ENCODE measurements at regions not wholly inside any gene's neighbourhood (a gene's known extent, or its start where the extent isn't known, plus 50 kb on each side); places are given as distances from the start of the nearest gene placed in this dataset.
"Not testable (repeated sequence)": the region's sequence is repeated elsewhere in the genome, so short reads cannot be mapped to it uniquely, and the experiment has no call there.

DNA sequence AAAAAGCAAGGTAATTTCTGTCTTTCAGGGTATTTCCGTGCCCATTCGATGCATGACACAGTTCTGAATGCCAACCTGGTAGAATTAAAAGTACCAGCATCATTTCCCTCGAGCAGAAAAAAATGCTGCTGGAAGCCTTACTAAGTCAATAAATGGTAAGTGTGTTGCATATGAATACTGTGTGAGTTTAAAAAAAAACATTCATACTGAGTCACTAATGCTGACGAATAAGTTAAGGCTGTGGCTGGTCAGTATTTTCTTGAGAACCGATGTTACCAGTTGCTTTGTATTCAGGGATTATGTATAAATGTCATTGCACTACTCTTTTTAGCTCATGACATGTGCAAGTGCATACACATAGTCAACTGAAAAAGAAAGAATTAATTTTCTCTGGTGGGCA, 710.2 kb downstream of the TRHDE start:
- no peaks in the 10 kb centered on the region for H3K36me3 ChIP-seq
- H3K4me3 ChIP-seq, result no peak overlapping the region
- no peaks in the 10 kb centered on the region for H3K4me1 ChIP-seq
- TF ChIP-seq POLR2A (IDR thresholded peaks at IDR 0.05) (no peak), EP300 (IDR thresholded peaks at IDR 0.05) (no peak)
- TF ChIP-seq, protein P1, sequence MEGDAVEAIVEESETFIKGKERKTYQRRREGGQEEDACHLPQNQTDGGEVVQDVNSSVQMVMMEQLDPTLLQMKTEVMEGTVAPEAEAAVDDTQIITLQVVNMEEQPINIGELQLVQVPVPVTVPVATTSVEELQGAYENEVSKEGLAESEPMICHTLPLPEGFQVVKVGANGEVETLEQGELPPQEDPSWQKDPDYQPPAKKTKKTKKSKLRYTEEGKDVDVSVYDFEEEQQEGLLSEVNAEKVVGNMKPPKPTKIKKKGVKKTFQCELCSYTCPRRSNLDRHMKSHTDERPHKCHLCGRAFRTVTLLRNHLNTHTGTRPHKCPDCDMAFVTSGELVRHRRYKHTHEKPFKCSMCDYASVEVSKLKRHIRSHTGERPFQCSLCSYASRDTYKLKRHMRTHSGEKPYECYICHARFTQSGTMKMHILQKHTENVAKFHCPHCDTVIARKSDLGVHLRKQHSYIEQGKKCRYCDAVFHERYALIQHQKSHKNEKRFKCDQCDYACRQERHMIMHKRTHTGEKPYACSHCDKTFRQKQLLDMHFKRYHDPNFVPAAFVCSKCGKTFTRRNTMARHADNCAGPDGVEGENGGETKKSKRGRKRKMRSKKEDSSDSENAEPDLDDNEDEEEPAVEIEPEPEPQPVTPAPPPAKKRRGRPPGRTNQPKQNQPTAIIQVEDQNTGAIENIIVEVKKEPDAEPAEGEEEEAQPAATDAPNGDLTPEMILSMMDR (IDR thresholded peaks at IDR 0.05), result no peak
- WGBS, 2 donors, result 83 to 88% methylated on average over 5 of the region's 5 CpGs
- DNase-seq (ENCODE audit: low spot score in 2 of 2), result no peak
- no peak overlapping the region for H3K27ac ChIP-seq
- no peaks in the 10 kb centered on the region for H3K27me3 ChIP-seq
- H3K9me3 ChIP-seq, result no peaks in the 10 kb centered on the region

DNA sequence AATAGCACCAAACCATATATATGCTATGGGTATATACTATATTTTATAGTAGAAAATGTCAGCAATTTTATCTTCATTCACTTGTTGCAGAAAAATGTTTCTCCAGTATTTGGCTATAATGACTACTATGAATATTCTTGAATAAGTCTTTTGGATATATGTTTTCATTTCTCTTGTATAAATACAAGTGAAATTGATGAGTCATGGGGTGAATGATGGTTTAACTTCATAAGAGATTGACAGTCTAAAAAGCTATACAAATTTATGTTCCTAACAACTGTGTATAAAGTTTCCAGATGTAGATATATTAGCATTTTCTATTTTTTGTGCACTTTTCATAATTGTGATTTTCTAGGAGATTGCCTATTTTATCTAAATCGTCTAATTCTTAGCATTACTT, 714.8 kb downstream of the TRHDE start:
- Histone ChIP-seq H3K36me3 (no peaks in the 10 kb centered on the region), H3K27ac (no peak overlapping the region), H3K4me1 (no peaks in the 10 kb centered on the region), H3K9me3 (no peaks in the 10 kb centered on the region), H3K4me3 (no peak overlapping the region), H3K27me3 (no peaks in the 10 kb centered on the region)
- no peak for DNase-seq (ENCODE audit: low spot score in 2 of 2)
- TF ChIP-seq POLR2A (IDR thresholded peaks at IDR 0.05), result no peak
- TF ChIP-seq EP300 (IDR thresholded peaks at IDR 0.05), result no peak
- TF ChIP-seq, protein P1 (IDR thresholded peaks at IDR 0.05), result no peak
- WGBS, 2 donors, result 66 to 85% methylated on average over 1 of the region's 1 CpG

DNA sequence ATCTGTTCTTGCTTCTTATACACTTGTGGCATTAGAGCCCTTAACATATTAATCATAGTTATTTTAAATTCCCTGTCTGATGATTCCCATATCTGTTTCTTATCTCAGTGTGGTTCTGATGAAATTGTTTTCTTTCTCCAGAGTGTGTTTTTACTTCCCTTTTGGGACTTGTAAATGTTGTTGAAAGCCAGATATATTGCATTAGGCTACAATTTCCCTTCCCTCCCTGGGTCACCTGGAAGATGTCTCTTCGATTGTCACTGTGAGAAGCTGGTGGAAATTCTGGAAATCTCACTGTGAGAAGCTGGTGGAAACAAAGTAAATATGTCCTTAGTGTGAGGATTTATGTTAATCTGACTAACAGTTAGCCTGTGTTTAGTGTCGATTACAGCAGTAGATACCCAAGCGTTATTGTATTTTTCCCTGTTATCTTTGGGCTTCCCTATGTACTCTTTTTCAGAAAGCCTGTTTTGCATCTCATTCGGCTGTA, 717.3 kb downstream of the TRHDE start:
- WGBS, 2 donors, result 48 to 61% methylated on average over 4 of the region's 4 CpGs
- H3K4me3 ChIP-seq, result no peak overlapping the region
- DNase-seq (ENCODE audit: low spot score in 2 of 2), result no peak
- TF ChIP-seq POLR2A (IDR thresholded peaks at IDR 0.05) (no peak), EP300 (IDR thresholded peaks at IDR 0.05) (no peak)
- TF ChIP-seq, protein P1 (IDR thresholded peaks at IDR 0.05), result no peak
- no peaks in the 10 kb centered on the region for H3K9me3 ChIP-seq
- no peaks in the 10 kb centered on the region for H3K27me3 ChIP-seq
- H3K27ac ChIP-seq, result no peak overlapping the region
- H3K4me1 ChIP-seq, result no peaks in the 10 kb centered on the region
- no peaks in the 10 kb centered on the region for H3K36me3 ChIP-seq

DNA sequence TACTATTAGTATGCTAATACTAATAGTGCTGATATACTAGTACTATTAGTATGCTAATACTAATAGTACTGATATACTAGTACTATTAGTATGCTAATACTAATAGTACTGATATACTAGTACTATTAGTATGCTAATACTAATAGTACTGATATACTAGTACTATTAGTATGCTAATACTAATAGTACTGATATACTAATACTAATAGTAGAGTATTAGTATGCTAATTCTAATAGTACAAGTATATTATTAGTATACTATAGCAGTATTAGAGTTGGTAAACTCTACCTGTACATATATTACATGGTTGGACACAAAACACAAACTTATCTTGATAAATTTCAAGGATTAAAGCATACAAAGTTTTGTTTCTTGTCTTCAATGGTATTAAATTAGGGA, 722.9 kb downstream of the TRHDE start:
- H3K4me3 ChIP-seq; DNase-seq (ENCODE audit: low spot score in 2 of 2); H3K27ac ChIP-seq; H3K4me1 ChIP-seq; H3K36me3 ChIP-seq; H3K27me3 ChIP-seq; H3K9me3 ChIP-seq: not testable (repeated sequence)

DNA sequence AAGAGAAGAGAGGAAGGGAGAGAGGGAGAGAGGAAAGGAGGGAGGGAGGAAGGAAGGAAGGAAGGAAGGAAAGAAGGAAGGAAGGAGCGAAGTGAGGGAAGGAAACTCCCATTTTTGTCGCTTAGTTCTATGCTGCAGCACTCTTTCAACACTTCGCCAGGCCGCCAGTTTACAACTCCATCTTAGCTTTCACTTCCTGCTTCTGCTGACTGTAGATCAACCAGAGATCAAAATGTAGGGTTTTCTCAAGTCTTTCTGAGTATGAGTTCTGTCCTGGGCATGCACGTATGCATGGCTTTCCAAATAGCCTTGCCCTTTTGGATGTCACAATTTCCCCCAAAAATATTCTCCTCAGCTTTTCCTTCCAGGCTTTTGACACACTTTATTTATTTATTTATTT, 723.4 kb downstream of the TRHDE start:
- 90 to 95% methylated on average over 5 of the region's 5 CpGs for WGBS, 2 donors

DNA sequence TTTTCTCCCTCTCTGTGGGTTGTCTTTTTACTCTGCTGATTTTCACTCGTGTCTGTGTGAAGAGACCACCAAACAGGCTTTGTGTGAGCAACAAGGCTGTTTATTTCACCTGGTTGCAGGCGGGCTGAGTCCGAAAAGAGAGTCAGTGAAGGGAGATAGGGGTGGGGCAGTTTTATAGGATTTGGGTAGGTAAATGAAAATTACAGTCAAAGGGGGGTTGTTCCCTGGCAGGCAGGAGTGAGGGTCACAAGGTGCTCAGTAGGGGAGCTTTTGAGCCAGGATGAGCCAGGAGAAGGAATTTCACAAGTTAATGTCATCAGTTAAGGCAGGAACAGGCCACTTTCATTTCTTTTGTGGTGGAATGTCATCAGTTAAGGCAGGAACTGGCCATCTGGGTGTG, 729.6 kb downstream of the TRHDE start:
- H3K36me3 ChIP-seq; H3K9me3 ChIP-seq; H3K4me3 ChIP-seq; H3K27me3 ChIP-seq; DNase-seq (ENCODE audit: low spot score in 2 of 2); H3K4me1 ChIP-seq; H3K27ac ChIP-seq: not testable (repeated sequence)
- 65 to 69% methylated on average over 3 of the region's 3 CpGs for WGBS, 2 donors

More for the DNA sequence above, 723.4 kb downstream of the TRHDE start:
- no peaks in the 10 kb centered on the region for H3K27me3 ChIP-seq
- H3K4me1 ChIP-seq, result no peaks in the 10 kb centered on the region
- no peaks in the 10 kb centered on the region for H3K36me3 ChIP-seq
- H3K9me3 ChIP-seq, result no peaks in the 10 kb centered on the region
- H3K4me3 ChIP-seq, result no peak overlapping the region
- TF ChIP-seq POLR2A (IDR thresholded peaks at IDR 0.05) (no peak), EP300 (IDR thresholded peaks at IDR 0.05) (no peak)
- TF ChIP-seq, protein P1 (IDR thresholded peaks at IDR 0.05), result no peak
- no peak for DNase-seq (ENCODE audit: low spot score in 2 of 2)
- H3K27ac ChIP-seq, result no peak overlapping the region

DNA sequence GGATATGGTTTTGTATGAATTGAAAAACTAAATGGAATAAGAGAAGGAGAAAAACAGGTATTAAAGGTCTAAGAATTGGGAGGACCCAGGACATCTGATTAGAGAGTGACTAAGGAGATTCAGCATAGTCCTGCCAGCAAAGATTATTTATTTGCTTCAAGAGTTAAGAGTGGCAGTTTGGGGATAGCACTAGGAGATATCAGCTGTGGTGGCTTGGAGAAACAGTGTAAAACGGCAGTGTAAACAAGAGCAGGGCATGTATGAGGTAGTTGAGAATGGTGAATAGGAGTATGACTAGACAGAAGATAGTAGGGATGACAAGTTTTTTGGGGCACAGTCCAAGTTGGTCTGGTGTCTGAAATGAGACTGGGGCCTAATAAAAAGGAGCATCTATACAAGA, 730.3 kb downstream of the TRHDE start:
- 87 to 92% methylated on average over 1 of the region's 1 CpG for WGBS, 2 donors
- H3K27me3 ChIP-seq, result not testable (repeated sequence)

DNA sequence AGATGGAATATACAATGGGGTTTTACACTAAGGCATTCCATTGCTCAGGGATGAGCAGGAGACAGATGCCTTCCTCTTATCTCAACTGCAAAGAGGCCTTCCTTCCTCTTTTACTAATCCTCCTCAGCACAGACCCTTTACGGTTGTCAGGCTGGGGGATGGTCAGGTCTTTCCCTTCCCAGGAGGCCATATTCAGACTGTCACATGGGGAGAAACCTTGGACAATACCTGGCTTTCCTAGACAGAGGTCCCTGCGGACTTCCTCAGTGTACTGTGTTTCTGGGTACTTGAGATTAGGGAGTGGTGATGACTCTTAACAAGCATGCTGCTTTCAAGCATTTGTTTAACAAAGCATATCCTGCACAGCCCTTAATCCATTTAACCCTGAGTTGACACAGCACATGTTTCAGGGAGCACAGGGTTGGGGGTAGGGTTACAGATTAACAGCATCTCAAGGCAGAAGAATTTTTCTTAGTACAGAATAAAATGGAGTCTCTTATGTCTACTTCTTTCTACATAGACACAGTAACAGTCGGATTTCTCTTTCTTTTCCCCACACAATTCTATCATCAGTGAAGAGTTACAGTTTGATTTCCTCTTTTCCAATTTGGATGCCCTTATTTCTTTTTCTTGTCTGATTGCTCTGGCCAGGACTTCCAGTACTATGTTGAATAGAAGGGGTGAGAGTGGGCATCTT, 737.1 kb downstream of the TRHDE start:
- H3K27me3 ChIP-seq; DNase-seq (ENCODE audit: low spot score in 2 of 2): not testable (repeated sequence)
- 73 to 77% methylated on average over 3 of the region's 3 CpGs for WGBS, 2 donors

More for the DNA sequence above, 730.3 kb downstream of the TRHDE start:
- not testable (repeated sequence) for H3K36me3 ChIP-seq; H3K4me3 ChIP-seq; DNase-seq (ENCODE audit: low spot score in 2 of 2); H3K9me3 ChIP-seq; H3K27ac ChIP-seq; H3K4me1 ChIP-seq

More for the DNA sequence above, 737.1 kb downstream of the TRHDE start:
- H3K9me3 ChIP-seq, H3K36me3 ChIP-seq, H3K4me3 ChIP-seq, H3K27ac ChIP-seq, H3K4me1 ChIP-seq: not testable (repeated sequence)

Data from tibial nerve (tissue), 4 donors.